ENCODE measurements at regions not wholly inside any gene's neighbourhood (a gene's known extent, or its start where the extent isn't known, plus 50 kb on each side); places are given as distances from the start of the nearest gene placed in this dataset.
A peak's percentile ranks its signal among the peaks of the same experiment; 100 is the strongest.
"Not testable (repeated sequence)": the region's sequence is repeated elsewhere in the genome, so short reads cannot be mapped to it uniquely, and the experiment has no call there.

DNA sequence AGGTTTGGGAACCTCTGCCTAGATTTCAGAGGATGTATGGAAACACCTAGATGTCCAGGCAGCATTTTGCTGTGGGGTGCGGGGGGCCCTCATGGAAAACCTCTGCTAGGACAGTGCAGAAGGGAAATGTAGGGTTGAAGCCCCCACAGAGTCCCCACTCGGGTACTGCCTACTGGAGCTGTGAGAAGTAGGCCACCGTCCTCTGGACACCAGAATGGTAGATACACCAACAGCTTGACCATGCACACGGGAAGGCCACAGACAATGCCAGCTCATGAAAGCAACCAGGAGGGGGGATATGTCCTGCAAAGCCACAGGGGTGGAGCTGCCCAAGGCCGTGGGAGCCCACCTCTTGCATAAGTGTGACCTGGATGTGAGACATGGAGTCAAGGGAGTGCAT lies 1336.5 kb downstream of the SPATA31A7 start:
- peak in 4 of 42 donors; percentile 2 to 35 (median 9) for DNase-seq
- intact Hi-C loops (cut with DNase I): not testable (repeated sequence)

DNA sequence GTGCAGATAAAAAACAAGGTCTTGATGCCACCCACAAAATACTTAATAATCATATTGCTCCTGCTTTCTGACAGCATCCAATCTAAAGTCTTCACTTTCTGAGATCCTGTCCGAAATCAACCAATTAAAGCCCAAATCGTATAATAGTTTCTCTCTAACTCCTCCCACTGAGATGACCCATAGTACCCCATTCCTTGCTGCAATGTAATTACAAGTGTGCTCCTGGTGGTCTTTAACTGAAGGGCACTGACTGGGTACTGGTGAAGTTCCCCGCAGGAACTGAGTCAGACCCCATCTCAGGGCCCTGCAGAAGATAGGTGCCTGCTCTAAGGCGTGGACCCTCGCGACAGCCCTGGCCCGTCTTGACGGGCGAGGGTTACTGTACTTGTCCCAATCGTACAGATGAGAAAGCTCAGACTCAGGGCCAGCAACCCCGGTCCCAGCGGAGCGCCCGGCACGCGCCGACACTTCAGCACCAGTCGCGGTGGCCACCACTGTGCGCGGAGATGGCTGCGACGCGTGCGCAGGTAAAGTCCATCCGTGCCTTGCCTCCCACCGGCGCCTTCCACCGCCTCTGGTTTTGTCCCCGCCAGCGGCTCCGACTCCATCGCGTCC lies 1342.4 kb downstream of the SPATA31A7 start:
- DNase-seq: peak in 5 of 42 donors; percentile 3 to 38 (median 6)
- intact Hi-C loops (cut with DNase I): not testable (repeated sequence)

DNA sequence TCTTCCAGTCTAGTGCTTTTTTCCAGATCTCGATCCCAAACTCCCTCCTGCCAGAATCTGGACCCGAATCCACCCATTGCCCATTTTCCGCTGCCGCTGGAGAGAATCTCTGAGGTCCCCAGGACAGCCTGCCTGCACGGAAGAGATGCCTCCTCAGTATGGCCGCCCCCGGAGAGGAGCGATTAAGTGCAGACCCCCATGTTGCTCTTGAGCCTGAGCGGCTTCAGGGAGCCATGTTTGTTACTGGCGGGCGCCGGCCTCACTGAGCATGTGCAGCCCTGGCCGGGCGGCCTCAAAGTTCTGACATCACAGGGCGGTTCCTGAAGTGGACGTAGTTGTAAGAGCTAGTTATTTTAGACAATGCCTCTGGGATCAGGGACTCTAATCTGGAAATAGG lies 1342.9 kb downstream of the SPATA31A7 start:
- peak in 21 of 42 donors; percentile 2 to 83 (median 43) for DNase-seq
- intact Hi-C loops (cut with DNase I): not testable (repeated sequence)

DNA sequence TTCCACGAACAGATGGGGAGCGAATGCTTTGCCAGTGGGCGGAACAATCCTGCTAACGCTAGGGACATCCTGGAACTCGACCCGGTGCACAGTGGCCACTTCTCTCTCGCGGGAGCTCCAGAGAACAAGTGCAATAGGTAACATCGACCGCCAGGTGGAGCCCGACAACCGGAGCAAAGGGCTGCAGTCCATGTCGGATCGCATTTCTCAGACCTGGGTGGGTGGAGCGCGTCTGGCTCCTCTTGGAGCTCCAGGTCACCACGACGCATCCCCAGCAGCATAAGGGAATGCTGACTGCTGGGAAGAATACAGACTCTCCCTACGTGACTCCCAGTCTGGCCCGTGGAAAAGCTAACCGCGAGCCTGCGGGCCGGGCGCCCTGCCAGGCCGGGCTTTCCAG lies 1360.7 kb downstream of the SPATA31A7 start:
- intact Hi-C loops (cut with DNase I): not testable (repeated sequence)
- peak in 3 of 42 donors; percentile 3 to 29 (median 5) for DNase-seq

DNA sequence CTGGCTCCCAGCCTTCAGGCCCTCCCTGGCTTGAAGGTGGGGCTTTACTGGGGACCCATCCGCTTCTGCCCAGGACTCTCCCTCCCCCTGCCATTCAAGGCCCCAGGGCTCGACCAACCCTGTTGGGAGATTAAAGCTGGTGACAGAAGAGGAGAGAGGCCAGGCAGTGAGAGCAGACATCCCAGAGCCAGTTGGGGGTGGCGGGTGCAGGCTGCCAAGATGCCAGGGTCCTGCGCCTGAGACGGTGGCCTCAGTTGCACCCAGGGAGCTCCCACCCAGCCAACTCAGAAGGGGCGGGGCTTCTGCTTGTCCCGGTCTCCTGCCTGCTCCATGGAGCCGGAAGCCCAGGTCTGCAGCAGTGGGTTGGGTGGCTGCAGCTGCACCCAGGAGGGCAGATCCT lies 1370.8 kb downstream of the SPATA31A7 start:
- peak in 2 of 42 donors; percentile 1 to 26 for DNase-seq
- intact Hi-C loops (cut with DNase I): not testable (repeated sequence)

DNA sequence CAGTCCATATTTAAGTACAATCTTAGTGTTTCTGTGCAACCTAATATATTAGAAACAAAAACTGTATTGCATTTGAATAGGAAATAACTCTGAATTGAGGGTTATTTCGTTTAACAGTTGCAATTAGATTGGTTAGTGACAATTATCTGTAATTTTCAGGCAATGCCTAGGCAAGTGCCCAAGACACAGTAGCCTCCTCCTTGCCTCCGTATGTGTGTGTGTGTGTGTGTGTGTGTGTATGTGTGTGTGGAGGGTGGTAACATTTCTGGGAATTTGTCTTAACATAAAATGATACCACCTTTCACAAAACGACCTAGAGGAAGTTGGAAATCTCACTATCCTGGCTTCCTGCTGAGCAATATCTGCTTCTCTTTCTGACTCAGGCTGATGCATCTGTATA lies 1375.3 kb downstream of the SPATA31A7 start:
- DNase-seq; intact Hi-C loops (cut with DNase I): not testable (repeated sequence)

DNA sequence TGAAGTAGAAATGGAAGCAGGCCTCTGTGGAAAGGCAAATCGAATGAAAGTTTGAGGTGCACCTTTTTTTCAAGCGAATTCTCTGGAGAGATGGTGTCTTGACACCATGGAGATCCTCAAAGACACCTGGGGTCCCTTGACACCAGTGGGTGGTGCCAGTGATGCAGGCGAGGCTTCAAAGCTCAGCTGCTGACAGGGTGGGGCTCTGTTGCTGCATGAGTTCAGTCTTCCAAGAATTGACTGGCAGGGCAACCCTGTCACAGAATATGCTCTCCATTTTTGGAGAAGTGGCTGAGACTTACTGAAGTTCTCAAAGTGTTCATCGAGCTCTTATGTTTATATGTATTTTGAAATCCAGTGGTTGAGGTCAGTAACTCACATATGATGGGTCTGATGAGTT lies 1376.6 kb downstream of the SPATA31A7 start:
- intact Hi-C loops (cut with DNase I): not testable (repeated sequence)

DNA sequence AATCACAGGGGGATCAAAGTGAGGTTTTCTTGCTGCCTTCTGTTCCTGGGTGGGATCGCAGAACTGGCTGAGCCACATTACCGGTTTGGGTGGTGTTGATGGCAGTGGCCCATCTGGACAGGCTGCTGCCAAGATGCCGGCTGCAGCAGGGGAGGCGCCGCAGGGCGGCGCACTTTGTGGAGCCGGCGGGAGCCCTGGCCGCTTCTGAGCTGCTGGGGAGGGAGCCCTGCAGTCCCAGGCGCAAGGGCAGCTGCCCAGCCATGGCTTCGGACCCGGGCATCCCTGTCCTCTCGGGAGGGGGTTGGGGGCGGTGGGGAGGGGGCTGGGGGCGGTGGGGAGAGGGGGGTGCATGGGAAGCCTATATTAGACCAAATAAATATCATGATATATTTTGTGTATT lies 1407.3 kb downstream of the SPATA31A7 start:
- intact Hi-C loops (cut with DNase I); DNase-seq: not testable (repeated sequence)

More for the DNA sequence above, 1376.6 kb downstream of the SPATA31A7 start:
- not testable (repeated sequence) for DNase-seq

Data from head of caudate nucleus (tissue), 42 donors.